SIG-M5 treated with dmso at 0.1 percent for 504 hours (cell line): ENCODE measurements at regions not wholly inside any gene's neighbourhood (a gene's known extent, or its start where the extent isn't known, plus 50 kb on each side); places are given as distances from the start of the nearest gene placed in this dataset.

Experiments
- DNase-seq: peaks from one replicate; lab custom pipeline; 2025; ENCODE audit not compliant: unreplicated experiment; lab: John Stamatoyannopoulos, UW

DNA sequence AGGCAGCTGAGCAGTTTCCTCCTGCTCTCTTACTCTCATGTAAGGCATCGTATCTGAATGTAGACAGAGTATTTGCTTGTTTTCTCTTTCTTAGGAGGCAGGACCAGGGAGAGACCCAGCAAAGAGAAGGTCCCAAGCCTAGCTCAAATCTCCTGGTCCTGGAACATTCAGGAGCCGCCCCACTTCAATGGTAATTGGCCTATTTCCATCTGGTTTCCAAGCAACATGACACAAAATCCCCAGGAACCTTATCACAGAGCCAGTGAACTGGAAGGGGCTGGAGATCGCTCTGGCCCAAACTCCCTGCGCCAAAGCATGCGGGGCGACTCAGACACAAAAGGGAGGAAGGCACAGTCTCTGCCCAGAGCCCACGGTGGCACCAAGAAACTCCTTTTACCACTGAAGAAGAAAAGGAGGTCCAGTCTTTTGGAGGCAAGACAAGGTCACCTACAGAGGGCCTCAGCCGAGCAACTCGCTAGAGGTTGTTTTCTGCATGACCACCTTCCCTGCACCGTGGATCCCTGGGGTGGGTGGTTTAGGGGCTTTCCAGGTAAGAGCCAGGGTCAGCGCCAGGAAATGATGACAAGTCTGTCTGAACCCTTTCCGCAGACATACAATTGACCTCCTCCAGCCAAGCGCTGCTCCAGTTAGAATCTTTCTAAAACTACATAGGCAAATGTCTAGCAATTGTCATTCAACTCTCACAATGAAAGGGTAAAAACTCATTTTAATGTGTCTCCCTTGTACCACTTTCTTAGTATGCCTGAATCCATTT lies 394.7 kb downstream of the SOX9 start:
- no peak for DNase-seq

DNA sequence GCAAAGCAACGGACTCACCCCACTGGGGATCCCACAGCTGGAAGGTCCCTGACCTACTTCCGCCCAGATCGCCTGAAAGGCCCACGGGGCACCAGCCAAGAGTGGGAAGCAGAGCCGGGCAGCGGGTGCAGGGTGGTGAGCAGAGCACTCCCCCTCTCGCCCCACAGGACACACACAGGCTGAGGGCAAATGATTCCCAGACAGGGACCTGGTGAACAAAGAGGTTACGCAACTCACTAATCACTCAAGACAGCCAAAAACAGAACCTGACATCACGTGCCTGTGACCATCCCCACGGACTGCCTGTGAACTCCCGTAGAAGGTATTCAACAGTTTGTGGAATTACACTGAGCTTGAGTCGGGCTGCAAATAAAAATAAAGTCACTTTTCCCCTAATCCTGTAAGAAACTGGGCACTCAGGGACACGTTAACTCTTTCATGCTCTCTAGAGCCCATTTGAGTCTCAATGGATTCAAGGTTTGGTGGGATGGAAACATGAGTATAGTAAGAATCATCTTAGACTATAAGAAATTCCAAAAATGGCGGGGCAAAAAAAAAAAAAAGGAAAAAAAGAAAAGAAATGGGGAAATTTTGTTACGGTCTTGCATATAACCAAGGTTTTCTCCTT lies 396.1 kb downstream of the SOX9 start:
- peak; percentile 14 for DNase-seq

DNA sequence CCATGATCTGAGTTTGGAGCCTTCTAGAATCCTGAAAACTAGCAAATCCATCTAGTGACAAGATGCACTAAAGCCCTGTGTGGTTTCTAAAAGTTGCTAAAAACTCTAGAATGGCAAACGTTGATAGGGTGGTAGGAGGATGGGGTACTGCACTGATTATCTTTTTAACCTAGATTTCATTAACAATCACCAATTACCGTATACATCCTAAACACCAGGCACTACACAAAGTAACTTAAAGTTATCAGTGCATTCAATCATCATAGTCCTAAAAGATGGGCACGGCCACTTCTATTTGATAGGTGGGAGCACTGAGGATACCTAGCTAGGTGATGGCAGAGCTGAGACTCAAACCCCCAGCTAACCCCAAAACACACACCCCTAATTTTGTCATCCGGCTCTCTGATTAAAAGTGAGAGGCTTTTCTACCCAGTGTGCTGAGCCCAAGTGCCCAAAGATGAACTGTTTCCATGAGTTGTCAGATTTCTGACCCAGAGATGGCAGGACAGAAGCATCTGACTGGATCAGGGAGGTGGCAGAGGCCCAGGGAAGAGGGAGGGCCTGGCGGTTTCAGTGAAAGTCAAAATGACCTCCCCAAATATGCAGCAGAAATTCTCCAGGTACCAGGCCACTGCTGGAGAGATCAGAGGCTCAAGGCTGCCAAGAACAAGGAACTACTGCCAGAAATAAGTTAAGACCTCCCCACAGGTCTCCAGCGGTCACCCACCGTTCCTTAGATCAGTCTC lies 396.8 kb downstream of the SOX9 start:
- DNase-seq, result no peak

- no peak for DNase-seq
Measured at GRCh38 chr17:72518159-72518732, 397.4 kb downstream of the SOX9 start.

- peak; percentile 32 for DNase-seq
Measured at GRCh38 chr17:72518753-72519597, 398.2 kb downstream of the SOX9 start.

DNA sequence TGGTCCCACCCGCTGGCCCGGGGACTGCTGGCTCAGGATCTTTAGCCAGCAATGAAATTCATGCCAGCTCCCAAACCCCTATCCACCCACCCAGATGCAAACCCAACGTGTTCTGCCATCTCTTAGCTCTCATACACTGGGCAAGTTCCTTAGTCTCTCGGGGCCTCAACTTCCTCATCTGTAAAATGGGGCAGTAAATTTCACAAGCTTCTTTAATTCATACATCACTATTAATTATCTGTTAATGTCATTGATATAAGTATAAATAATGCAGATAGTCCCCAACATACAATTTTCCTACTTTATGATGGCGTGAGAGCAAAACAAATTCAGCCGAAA lies 398.7 kb downstream of the SOX9 start:
- no peak for DNase-seq

DNA sequence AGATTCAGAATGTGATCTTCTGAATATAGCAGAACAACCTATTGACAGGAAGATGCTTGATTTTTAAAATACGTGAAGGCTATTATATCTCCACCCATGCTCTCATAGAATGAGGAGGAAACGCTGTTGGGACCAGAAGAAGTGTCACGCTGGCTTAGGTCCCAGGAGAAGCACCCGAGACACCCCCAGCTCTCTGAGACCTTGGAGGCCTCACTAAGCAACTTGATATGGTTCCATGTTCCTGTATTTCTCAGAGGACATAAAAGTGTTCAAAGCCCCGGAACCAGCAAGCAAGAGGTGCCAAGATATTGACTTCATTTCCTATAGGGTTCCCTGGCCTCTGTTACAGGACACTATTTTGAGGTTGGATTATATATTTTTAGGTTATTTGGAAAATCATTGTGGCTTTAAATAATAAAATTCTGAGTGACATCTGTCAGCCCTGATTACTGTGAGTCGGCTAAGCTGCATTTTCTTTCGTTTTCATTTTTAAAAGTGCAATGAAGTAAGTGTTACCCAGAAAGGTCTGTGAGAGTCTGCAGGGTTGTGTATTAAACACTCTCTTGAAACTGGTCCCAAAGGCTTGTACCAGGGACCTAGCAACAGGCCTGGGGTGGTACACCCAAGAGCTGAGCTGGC lies 400.0 kb downstream of the SOX9 start:
- no peak for DNase-seq

DNA sequence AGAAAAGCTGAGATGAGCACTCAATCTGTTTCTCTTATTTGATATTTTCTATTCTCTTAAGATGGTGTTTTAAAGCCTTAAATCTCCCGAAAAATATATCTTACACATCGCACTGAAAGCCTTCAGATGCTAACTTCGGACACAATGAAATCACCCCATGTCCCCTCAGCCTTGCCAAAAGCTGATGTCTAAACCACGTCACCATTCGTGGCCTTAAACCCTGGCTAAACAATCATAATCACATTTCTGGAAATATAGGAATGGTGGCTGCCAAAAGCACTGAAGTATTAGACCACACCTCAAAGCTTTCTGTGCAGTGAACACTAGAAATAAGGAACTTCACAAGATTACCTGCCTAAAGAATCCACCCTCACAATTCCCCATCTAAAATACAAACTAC lies 402.7 kb downstream of the SOX9 start:
- DNase-seq, result no peak

DNA sequence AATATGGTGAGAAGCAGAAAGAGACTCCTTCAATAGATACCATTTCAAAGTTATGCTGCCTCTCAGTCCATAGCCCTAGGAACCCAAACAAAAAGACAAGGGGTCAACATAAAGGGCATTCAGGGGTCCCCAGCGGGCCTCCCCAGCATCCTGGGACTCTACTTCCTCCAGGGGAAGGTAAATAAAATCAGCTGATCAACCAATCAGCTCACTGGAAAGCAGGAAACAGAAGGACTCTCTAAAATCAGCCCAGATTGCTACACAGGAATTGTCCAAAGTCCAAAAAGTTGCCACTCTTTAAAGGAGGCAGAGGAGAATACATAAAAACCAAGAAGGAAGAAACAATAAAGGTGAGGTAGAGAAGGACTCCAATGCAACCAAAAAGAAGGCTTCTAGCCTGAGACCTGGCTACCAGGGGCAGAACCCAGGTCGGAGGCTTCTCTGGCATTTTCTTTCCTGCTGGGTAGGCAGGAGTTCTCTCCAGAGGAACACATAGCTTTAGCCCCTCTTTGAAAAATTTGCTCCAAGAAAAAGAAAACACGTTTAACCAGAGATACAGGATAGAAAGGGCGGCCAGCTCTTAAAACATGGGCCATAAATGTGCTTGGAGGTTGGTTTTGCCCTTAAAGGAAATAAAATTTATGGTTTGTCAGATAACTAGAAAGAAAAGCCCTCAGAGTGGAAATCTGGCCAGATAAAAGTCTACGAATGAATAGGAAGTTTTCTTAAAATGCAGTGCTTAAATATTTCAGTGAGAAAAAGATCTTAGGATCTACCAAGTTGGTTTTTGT lies 404.6 kb downstream of the SOX9 start:
- no peak for DNase-seq

DNA sequence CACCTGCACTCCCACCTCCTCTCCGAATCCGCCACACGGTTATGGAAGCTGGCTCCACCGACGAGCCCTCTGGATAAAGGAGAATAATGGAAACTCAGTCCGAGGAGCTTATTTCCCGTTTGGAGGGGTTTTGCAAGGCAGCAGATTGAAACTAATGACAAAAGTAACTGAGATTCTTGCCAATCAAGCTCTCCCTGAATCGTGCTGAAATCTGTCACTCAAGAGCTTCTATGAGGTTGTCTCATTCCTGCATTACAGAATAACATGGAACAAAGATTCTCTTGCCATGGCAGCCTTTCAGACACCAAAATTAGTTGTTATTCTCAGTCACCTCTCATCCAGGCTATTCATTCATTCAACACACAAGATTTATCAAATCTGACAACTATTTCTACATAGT lies 405.9 kb downstream of the SOX9 start:
- no peak for DNase-seq

DNA sequence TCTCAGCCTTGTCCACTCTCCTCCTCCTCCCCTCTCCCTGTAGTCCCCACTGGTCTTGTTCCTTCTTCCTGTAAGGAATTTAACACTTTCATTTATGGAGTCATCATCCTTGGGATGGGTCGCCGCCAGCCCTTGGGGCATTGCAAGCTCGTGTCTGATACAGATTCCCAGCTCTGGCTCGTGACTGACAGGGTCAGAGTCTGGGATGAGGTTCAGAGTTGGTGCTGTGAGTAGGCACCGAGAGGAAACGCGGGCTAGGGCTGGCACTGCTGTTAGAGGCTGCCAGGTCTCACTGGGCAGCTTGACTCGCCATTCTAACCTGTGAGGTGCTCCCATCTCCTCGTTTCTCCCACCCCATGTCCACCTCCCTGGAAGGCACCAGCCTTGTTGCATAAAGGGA lies 407.0 kb downstream of the SOX9 start:
- no peak for DNase-seq

- DNase-seq, result no peak
Measured at GRCh38 chr17:72528683-72529082, 407.9 kb downstream of the SOX9 start.

GRCh38 chr17:72529386-72529785 lies 408.6 kb downstream of the SOX9 start:
- no peak for DNase-seq

GRCh38 chr17:72530454-72530853 lies 409.6 kb downstream of the SOX9 start:
- DNase-seq, result no peak

- no peak for DNase-seq
Measured at GRCh38 chr17:72531729-72532128, 410.9 kb downstream of the SOX9 start.

- no peak for DNase-seq
Measured at GRCh38 chr17:72534265-72534664, 413.4 kb downstream of the SOX9 start.

GRCh38 chr17:72534776-72535175 lies 414.0 kb downstream of the SOX9 start:
- DNase-seq, result no peak

DNA sequence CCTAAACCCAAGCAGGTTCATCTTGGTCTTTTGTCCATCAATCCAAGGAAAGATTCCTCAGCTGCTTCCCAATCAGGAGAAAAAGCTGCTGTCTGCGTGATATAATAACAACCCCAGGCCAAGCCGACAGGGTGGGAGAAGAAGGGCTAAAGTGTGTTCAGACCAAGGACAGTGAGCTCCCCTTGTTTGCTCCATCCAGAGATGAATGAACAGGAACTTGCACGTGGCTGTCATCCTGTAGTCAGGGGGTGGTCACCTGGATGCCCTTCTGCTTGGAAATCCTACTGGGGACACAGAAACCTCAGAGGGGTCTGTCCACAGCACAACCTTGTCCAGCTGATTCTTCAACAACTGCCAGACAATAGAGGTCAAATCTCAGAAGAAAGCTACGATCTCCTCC lies 414.5 kb downstream of the SOX9 start:
- DNase-seq, result no peak

DNA sequence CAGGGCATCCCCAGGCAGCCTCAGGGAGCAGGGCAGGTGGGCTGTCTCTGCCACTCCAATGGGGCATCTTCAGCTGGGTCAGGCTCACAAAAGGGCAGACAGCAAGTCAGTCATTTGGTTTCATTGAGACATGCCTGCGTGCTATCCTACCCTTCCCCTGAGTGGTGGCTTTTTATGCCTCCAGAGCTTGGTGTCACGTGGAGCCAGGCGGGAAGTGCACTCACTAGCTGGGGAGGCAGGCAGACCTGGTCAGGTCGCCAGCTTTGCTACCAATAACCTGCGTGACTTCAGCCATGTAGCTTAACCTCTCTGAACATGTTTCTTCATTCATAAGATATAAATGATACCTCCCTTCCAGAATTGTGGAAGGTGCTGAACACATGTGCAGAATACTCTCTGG lies 415.0 kb downstream of the SOX9 start:
- DNase-seq, result no peak

GRCh38 chr17:72536788-72537187 lies 416.0 kb downstream of the SOX9 start:
- DNase-seq, result no peak
